ENCODE measurements at regions not wholly inside any gene's neighbourhood (a gene's known extent, or its start where the extent isn't known, plus 50 kb on each side); places are given as distances from the start of the nearest gene placed in this dataset.
"Not testable (repeated sequence)": the region's sequence is repeated elsewhere in the genome, so short reads cannot be mapped to it uniquely, and the experiment has no call there.

DNA sequence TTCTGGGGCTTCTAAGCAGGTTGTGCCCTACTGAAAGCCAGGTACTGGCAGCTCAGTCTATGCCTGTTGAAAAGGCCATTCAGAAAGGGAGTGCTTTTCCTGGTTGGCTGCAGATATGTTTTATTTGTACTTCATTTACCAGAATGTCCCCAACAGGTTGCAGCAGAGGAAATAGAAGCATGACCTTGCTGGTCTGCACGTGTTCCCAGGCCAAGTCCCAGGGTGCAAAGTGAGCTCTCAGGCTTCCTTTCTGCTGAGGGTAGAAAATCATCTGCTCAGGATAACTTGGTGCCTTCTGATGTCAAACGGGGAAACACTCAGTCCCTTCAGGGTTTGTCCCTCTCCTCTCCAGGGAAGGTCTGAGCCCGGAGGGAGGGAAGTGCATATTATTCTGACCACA lies 356.4 kb downstream of the BCL11B start:
- no peak for DNase-seq

DNA sequence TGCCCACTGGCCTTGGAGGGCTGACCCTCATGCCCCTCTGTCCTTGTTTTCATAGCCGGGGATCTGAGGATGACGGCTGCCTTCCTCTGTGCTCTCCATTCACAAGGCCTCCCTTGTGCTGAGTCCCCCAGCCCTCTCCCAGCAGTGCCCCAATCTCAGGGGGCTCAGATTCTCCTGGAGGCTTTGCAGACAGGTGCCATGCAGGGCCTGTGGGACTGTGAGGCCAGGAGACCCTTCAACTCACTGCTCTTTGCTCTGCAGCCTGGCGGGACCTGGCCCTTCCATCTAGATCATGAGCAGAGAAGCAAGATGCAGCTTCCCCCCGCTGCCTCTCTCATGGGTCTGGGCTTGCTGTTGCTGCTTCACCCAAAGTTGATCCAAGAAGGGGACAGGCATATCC lies 356.0 kb downstream of the BCL11B start:
- DNase-seq, result no peak

DNA sequence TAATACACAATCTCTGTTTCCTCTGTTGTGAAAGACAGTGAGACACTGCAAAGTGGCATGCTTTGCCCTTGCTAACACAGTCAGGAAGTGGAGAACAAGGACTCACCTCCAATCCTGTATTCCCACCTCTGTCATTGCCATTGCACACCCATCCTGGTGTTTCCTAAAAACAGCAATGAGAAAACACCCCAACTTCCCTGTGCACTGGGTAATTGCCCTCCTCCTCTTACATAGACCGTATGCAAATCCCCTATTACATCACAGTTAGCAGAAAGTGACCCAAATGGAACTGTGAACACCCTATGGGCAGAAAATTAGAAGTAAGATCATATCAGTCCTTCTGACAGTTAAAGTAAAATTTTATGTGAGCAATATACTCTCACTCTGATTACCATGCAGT lies 355.5 kb downstream of the BCL11B start:
- DNase-seq, result no peak

DNA sequence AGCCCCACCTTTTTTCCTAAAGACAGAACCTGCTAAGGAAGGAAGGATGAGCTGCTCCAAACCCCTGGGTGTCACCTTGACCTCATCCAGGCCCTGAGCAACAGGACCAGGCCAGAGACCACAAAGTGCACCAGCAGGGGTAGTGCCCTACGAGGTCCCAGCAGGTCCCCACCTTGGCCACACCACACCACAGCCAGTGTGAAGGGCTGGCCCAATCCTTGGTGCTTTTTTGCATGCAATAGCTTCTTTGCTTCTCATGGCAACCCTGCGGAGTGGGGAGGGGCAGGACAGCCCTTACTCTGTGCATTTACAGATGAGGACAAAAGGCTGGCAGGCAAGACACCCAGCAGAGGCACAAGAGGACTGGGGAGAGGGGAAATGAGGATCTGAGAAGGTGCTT lies 352.6 kb downstream of the BCL11B start:
- DNase-seq, result no peak

DNA sequence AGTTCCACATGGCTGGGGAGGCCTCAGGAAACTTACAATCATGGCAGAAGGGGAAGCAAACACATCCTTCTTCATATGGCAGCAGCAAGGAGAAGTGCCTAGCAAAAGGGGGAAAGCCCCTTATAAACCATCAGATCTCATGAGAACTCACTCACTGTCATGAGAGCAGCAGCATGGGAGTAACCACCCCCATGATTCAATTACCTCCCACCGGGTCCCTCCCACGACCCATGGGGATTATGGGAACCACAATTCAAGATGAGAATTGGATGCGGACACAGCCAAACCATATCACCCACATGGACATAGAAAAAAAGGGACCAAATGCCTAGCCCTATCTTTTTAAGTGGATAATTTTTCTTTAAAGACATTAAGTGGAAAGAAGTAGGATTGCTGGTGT lies 350.7 kb downstream of the BCL11B start:
- not testable (repeated sequence) for DNase-seq

DNA sequence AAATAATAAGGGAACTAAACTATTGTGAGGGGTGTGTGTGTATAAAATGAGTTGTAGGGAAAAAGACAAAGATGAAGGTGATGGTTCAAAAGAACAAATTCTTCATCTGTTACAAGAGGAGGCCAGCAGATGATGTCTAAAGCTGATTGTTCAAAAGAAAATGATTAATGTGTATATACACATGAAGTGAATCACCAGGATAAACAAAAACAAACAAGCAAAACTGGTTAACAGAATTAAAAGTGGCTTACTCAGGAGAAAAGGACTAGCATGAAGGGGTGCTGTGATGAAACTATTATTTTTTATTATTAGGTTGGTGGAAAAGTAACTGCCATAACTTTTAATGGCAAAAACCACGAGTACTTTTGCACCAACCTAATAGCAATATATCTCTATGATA lies 348.4 kb downstream of the BCL11B start:
- DNase-seq, result no peak

DNA sequence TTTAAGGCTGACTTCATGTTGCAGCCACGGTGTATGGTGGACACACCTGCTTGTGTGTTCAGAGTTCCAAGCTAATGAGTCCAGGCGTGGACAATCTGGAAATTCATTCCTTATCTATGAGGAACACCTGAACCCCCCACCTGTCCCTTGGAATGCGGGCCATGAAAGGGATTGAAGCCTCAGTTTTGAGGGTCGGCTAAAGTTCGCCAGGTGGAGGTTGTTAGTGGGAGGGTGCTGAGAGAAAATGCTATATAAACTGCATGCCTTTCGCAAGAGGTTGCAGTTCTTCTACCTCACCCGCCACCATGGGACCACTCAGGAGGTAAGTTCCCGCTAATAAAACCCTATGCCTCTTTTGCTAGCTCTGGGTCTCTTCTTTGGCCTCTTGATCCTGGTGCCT lies 348.0 kb downstream of the BCL11B start:
- no peak for DNase-seq

DNA sequence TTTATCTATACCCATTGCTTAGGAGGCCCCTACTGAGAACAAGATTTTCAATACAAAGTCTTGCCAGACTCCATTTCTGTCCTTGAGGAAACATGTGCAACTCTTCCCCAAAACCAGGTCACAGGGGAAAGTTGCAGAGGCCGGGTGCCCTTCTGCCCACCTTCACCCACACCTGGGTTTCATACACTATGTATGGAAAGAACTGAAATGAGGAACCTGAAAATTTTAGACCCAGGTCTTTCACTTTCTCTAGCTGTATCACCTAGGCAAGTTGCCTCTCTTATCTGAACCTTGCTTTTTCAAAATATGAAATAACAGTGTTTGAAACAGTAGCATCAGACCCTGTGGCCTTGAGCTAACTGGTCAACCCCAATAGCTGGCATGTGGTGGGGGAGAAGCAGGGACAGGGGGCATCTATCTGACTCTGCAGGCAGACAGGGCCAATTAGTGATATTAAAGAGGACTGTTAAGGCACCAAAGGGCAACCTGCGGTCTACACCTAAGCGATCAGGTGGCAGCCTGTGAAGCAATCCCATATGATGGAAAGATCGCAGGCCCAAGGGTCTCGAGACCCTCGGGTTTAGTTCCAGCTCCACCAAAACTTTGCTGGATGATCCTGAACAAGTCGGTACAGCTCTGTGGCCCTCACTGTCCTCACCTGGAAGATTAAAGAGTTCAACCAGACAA lies 346.5 kb downstream of the BCL11B start:
- DNase-seq, result no peak

DNA sequence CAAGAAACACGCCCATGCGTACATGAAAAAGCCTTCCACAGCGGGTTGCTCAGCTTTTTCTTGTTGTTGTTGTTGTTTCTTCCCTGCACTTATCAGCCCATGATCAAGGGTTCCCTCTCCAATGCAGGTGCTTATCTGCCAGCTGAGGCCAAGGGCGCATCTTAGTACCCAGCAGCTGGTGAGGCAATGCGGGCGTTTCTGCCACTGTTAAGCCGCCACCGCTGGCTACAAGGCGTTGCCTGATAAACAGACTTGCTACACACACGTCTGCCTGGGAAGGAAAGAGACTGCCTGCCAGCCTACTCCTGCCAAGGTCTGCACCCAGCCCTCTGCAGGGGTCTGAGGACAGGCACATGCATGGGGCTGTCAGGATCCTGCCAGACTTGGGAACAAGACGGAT lies 345.9 kb downstream of the BCL11B start:
- DNase-seq, result peak; percentile 26

DNA sequence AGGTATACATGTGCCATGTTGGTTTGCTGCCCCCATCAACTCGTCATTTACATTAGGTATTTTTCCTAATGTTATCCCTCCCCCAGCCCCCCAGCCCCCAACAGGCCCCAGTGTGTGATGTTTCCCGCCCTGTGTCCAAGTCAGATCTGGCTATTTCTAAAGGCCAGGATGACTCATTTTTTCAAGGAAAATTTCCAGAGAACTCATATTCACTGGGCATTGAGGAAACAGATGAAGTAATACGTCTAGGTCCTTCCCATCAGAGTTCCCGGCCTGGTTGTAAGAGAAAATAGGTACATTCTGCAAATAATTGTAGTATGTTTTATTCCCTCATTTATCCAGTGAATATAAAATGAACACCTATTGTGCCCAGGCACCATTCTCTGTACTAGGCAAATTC lies 345.2 kb downstream of the BCL11B start:
- no peak for DNase-seq

DNA sequence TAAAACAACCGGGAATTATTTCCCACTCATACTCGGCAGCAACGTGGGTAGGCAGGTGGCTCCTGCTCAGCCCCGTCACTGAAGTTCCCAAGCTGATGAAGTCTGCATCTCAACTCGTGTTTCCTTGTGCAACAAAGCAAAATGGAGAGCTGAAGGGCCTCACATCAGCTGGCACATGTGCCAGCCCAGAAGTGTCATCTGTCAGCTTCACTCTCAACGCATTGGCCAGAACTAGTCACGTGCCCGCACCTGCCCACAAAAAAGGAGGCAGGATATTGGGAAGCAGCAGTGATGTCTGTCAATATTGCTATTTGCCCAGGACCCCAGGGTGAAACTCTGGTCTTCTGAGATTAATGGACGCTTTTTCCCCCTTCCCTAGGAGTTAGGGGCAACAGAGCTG lies 344.0 kb downstream of the BCL11B start:
- no peak for DNase-seq

DNA sequence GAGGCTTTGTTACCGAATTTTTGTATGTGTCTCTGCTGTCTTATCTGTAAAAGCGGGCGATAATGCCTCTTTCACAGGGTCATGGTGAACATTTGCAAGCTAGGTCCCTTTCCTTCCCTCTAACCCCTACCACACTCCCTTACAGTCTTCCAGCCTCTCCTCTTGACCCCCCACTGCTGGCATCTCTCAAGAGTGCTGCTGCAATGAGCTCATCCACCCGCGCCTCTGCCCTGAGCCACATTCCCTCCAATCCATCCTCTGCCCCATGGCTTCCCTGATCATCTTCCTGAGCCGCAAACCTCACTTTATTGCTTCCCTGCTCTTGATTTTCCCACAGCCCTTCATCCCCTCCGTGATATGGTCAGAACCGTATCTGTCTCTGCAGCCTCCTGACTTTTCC lies 343.6 kb downstream of the BCL11B start:
- DNase-seq, result no peak

DNA sequence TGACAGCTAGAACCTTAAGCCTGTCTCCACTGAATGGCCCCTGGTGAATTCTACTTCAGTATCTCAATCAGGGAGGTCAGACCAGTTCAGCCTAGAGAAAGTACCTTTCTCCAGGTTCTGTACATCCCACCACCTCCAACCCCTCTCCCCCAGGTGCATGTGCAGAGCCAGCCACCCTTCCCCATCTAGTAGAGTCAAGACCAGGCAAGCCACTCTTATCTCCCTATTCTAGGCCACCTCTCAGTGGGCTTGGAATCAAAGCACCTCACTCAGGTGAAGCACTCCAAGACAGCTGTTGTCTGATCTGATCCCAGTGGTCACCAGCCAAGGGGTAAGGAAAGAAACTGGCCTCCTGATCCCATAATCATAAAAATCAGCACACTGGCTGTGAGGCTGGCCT lies 340.9 kb downstream of the BCL11B start:
- no peak for DNase-seq

DNA sequence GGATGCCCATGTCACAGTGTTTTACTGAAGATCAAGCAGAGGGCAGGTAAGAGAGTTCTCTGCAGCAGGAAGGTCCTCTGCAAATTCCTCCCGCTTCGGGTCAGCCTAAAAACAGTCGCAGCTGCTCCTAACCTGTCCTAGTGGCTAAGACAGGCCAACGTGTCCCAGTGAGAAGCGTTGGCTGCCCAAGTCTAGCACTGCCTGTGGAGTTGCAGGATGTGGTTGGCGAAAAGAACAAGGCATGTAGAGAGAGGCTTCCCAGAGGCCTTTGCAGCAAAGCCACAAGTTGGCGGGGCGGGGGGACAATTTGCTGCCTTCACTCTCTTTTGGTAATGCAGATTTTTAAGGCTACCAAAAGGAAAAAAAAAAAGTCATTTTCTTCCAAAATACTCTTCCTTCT lies 340.1 kb downstream of the BCL11B start:
- DNase-seq, result peak; percentile 50

DNA sequence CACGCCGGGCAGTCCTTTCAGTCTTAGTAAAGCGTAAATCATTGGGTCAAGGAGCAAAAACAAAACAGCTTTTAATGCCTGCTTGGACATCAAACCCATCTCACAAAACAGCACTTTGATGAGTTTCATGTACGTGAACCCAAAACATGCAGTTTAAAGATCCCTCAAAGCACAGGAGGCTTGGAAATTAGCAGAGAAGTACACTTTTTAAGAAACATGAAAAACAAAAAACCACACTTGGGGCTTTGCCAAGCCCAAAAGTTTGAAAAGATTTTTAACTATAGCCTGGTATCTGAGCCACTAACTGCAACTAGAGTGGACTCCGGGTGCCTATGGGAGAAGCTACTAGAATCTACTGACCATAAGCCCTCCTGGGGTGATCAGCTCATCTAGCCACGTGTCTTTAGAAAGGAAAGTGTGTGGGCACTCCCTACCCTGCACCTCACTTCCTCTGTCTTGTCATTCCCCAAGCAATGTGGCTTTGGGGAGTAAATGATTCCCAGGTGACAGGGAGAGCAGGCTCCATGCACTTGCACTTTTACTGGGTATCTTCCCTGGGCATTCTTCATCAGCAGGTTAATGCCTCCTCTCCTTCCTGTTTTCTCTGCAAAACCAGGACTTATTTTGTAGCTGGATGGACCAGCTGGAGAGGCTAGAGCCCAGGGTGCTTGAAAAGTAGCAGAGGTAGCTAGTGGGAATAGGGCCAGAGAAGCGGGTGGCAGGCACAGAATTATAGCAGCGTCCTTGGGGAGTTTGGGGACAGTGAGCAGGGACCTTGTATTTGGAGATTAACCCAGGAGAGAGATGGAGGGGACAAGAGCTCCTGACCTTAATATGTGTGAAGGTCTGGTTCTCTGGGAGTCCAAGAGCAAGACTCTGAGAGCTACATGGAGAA lies 339.3 kb downstream of the BCL11B start:
- no peak for DNase-seq

DNA sequence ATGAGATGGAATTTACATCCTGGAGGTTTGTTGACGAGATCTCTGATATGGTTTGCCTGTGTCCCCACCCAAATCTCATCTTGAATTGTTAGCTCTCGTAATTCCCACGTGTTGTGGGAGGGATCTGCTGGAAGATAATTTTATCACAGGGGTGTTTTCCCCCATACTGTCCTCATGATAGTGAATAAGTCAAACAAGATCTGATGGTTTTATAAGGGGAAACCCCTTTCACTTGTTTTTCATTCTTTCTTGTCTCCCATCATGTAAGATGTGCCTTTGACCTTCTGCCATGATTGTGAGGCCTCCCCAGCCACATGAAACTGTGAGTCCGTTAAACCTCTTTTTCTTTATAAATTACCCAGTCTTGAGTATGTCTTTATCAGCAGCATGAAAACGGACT lies 337.4 kb downstream of the BCL11B start:
- not testable (repeated sequence) for DNase-seq

DNA sequence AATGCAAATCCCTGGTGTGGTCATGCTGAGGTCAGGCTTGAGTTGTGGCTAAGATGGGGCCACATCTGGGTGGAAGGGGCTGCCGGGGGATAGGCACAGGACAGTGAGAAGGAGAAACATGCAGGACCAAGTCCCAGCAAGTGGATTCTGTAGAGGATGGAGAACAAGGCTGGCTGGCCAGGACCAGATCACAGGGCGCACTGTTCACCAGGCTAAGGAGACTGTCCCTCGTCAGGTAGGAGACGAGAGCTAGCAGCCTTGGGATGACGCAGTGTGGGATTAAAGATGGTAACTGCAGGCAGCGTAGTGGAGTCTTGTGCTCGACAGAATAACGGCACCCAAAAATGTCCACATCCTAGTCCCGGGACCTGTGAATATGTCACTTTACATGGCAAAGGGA lies 336.1 kb downstream of the BCL11B start:
- no peak for DNase-seq

DNA sequence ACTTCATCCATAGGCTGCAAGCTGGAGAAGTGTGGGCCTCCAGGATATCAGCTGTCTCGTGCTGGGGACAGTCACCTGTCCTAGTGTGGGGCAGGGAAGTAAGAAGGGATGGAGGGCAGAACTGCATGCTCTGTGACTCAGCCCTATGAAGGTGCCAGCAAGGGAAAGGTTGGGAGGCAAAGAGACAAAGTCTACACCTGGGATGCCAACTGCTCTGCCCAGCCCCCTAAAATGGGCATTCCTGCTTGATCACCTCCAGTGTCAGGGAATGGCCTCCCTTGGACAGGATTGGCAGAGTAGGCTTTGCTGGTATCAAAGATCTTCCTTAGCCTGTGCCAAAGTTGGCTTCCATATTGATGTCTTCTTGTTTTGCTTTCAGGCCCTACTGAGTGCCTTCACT lies 335.0 kb downstream of the BCL11B start:
- DNase-seq, result no peak

DNA sequence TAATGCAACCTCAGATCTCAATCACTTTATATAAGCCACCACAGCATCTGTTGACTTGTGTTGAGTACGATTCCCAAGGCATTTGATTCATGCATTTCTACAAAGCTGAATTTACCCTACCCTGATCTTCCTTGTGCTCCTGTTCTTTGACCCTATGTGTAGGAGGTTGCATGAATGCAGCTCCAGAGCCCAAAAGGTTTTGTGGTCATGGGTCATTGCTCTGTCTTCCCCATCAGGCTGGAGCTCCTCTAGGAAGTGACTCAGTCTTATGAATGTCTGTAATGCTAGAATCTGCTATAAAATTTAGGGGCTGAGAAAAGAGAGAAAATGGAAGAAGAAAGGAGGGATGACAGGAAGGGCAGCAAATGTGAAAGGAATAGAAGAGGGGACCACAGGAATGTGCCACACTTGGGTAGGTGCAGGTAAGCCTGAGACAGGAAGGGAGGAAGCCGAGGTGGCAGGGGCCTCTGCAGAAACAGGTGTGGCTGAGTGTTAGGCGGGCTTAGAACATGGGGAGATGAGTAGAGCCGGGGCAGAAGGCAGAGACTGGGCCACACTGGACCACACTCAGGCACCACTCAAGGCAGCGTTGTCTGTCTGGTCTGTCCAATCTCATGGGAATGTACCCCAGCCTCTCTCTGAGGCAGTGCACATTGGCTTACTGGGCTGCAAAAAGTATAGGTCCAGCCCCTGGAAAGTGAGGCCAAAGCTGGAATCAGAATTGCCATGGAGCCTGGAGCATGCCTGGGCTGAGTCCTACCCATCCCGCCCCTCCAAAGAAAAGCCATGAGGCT lies 334.1 kb downstream of the BCL11B start:
- DNase-seq, result no peak

DNA sequence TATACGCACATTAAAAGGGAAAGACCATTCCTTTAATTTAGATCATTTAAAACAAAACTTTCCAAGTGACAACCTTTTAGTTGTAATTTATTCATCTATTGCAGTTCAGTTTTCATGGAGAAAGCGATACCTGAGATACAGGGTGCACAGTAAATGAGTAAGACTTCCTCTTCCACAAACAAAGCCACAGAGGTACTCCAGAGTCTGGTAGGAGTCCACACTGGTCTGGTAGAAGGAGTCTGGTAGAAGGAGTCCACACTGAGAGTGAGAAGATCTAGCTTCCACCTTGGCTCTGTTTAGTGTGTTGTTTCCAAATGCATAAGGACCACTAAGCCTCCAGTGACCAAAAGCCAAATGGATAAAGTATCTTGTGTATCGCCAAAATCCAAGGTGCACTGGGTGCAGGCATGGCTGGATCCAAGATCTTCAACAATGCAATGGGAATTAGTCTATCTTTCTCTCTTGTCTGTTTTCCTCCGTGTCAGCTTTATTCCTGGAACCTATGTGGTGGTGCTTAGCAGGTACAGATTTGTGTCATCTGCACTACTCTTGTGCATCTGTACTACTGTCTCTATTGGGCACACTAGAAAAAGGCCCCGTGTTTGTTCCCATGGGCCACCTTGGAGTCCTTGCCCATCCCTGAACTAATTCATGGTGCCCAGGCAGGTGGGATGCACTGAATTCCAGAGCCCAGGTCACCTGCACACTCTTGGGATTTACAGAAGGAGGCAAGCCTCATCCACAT lies 331.1 kb downstream of the BCL11B start:
- DNase-seq, result no peak

DNA sequence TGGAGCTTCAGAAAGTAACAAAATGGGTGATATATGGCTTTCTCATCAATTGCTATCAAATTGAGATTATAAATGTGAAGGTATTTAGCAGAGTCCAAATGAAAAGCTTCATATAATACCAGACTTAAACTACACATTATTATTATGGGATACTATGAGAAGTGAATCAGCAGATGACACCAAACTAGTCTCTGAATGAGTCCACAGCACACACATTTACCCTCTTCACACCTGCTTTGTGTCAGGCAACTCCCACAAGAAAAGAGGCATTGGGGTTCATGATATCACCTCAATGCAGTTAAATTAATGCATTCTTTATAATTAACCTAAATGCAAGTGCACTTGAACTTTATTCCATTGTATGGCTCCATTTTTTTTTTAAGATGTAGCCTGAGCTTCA lies 330.5 kb downstream of the BCL11B start:
- no peak for DNase-seq

DNA sequence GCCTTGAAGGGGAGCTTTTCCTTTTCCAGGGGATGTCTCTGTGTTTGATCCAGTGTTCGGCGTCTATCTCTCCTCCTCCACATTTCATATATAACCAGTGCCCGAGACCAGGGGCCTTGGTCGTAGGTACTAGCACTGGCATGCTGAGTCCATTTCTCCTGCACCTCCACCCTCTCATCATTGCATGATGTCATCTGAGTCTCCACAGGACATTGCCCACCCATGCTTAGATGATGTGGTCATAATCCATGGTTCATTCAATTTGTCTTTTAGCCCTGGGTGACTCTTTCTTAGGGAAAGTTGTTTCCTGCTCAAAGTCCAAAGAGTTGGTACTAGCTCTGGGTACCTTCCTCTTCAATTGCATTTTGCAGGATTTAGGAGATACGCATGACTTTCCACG lies 328.1 kb downstream of the BCL11B start:
- DNase-seq, result no peak

DNA sequence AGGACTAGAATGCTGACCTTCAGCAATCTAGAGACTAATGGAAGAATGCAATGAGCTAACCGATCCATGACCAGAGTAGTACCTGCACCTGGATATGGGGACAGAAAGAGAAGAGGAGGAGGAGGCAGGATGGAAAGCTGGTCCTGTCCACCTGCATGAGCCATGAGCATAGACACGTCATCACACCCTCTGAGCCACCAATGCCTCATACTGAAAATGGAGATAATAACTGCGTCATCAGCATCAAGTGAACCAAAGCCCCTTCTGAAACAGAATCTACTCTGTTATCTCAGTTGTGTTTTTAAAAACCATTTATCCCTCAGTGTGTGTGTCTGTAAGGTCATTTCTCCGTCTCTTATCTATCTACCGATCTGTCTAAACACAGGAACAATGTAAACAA lies 327.0 kb downstream of the BCL11B start:
- DNase-seq, result no peak
